Spleen (tissue), 3 donors: ENCODE measurements at regions not wholly inside any gene's neighbourhood (a gene's known extent, or its start where the extent isn't known, plus 50 kb on each side); places are given as distances from the start of the nearest gene placed in this dataset.

ENCODE experiments used
- POLR2A ChIP-seq, 3 donors: fragments of 450-650 bp; IDR thresholded peaks; one replicate each; pipeline ENCODE4 v1.5.1; 2017; ENCODE audit warnings: antibody characterized with exemption in 3 of 3, mild to moderate bottlenecking in 1 of 3
- POLR2AphosphoS5 ChIP-seq, 3 donors: sonication (generic); formaldehyde crosslinking; IDR thresholded peaks; one replicate each; pipeline ENCODE4 v1.5.1; 2017; ENCODE audit warnings: antibody characterized with exemption in 3 of 3

GRCh38 chr1:5662744-5663126 is 329.5 kb downstream of the NPHP4 start:
- TF ChIP-seq POLR2AphosphoS5 (IDR thresholded peaks at IDR 0.05), result no peak
- no peak for TF ChIP-seq POLR2A (IDR thresholded peaks at IDR 0.05)
